HFF-Myc (cell line): ENCODE measurements at regions not wholly inside any gene's neighbourhood (a gene's known extent, or its start where the extent isn't known, plus 50 kb on each side); places are given as distances from the start of the nearest gene placed in this dataset.

Experiments used
- DNase-seq: peaks from one replicate; pipeline ENCODE4 v3.0.0-alpha.2; 2011; ENCODE audit warnings: low read depth; ENCODE audit errors: extremely low read depth
- H3K4me3 ChIP-seq: replicated peaks from 2 replicates; pipeline ENCODE4 v1.5.1; 2011; ENCODE audit warnings: low read depth, mild to moderate bottlenecking, control low read depth, low read length
- CTCF ChIP-seq: IDR thresholded peaks from 2 replicates; pipeline ENCODE4 v1.5.1; 2012; ENCODE audit warnings: mild to moderate bottlenecking, low read depth, low read length, control low read depth; ENCODE audit errors: missing control alignments

DNA sequence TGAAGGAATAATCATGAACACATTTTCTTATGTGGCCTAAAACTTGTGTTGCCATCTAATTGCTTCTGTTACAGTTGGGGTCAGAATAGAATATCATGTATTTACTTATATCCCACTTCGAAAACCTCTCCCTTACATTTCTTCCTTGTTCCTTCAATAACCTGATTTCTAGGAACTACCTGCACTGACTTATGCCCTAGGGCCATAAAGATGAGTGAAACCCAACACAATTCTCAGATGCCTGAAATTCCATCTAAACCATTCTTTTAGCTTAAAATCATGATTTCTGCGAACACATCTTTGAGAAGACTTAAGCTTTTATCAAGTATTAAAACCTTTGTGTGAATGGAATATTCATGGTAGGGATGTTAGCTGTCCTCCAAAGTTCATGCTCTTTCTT, 142.7 kb downstream of the SNAPC1 start:
- DNase-seq: no peak
- no peak for TF ChIP-seq CTCF
- H3K4me3 ChIP-seq: no peak overlapping the region

DNA sequence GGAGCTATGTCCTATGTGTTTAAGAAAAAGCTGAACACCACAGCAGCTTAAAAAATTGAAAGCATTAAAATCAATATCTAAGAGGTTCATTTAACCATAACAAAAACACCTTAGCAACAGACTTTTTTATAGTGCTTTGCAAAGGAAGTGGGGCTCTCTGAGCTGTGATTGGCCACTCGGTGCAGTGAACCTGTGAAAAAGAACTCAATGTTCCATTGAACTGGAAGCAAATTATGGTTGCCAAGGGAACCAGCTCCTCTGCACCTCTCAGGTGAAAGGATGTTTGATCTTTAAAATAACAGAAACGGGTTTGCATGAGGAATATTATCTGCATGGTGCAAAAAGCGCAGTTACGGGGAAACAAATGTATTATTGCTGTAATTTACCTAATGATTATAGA, 149.4 kb downstream of the SNAPC1 start:
- no peak overlapping the region for H3K4me3 ChIP-seq
- no peak for DNase-seq

GRCh38 chr14:61918998-61919397, 156.8 kb downstream of the SNAPC1 start:
- DNase-seq: no peak
- no peak for TF ChIP-seq CTCF
- H3K4me3 ChIP-seq: no peak overlapping the region

More for the DNA sequence above, 149.4 kb downstream of the SNAPC1 start:
- TF ChIP-seq CTCF: no peak

DNA sequence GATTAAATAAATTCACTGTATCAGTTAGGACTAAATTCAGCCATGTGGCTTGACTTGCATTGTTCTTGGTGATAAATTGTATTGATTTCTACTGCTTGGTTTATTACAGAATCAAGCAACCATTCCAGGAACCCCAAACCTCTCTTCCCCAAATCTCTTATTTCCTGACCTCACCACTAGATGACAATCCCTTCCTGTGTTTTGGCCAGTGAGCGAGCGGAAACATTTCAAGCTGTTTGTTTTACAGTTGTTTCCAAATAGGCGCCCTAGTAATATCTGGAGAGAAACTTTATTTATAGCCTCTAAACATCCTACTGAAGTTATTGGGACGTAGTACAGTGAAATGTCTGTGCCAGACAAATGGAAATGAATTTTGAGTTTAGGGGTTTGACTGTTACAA, 161.1 kb downstream of the SNAPC1 start:
- DNase-seq: no peak
- TF ChIP-seq CTCF: peak; percentile 36
- no peak overlapping the region for H3K4me3 ChIP-seq

GRCh38 chr14:61925043-61925442, 162.8 kb downstream of the SNAPC1 start:
- peak; percentile 7 for TF ChIP-seq CTCF
- no peak for DNase-seq
- H3K4me3 ChIP-seq: no peak overlapping the region

DNA sequence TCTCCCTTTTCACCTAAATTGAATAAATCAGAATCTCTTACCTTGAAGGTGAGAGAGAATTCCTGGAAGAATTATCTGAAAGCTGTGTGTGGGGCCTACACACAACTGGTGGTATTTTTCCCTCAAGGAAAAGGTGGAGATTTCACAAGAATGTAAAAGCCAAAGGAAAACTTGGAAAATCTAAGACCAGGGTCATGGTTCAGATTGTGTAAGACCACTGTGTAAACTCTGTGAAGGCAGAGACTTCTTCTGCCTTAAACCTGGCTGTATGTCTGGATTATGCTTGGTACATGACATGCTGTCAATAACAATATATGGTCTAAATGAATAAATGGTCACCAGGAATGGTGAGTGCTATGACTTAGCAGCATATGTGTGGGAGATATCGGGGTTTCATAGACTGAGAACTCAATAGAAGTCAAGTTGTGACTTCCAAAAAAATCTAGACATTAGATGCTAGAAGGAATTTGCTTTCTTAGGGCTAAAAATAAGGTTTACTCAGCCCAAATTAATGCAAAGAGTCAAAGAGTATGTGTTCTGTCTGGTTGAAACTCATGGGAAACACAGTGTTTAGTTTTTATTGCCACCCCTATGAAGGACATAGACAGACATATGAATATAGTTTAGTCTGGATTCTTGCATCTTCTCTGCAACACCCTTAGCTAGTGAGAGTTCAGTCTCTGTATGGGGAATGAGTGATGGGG, 163.7 kb downstream of the SNAPC1 start:
- no peak overlapping the region for H3K4me3 ChIP-seq
- TF ChIP-seq CTCF: no peak
- no peak for DNase-seq

- TF ChIP-seq CTCF: no peak
- H3K4me3 ChIP-seq: no peak overlapping the region
- no peak for DNase-seq
Measured at GRCh38 chr14:61927060-61927459, 164.8 kb downstream of the SNAPC1 start.
